DMS153 (cell line): ENCODE measurements at regions not wholly inside any gene's neighbourhood (a gene's known extent, or its start where the extent isn't known, plus 50 kb on each side); places are given as distances from the start of the nearest gene placed in this dataset.

Source experiments
- DNase-seq: peaks from one replicate; lab custom pipeline; 2025; lab: John Stamatoyannopoulos, UW

- DNase-seq: no peak
Observed at GRCh38 chr5:135248801-135249231, 150.2 kb downstream of the MACROH2A1 start.

- DNase-seq: no peak
Observed at GRCh38 chr5:135246923-135247795, 151.9 kb downstream of the MACROH2A1 start.

- DNase-seq: no peak
Observed at GRCh38 chr5:135246605-135246922, 152.5 kb downstream of the MACROH2A1 start.

- no peak for DNase-seq
Observed at GRCh38 chr5:135245521-135246499, 153.2 kb downstream of the MACROH2A1 start.

GRCh38 chr5:135244620-135245021, 154.4 kb downstream of the MACROH2A1 start:
- DNase-seq: no peak

- no peak for DNase-seq
Observed at GRCh38 chr5:135243556-135244285, 155.3 kb downstream of the MACROH2A1 start.

- DNase-seq: no peak
Observed at GRCh38 chr5:135242866-135243555, 156.0 kb downstream of the MACROH2A1 start.

GRCh38 chr5:135242021-135242865, 156.8 kb downstream of the MACROH2A1 start:
- DNase-seq: no peak

GRCh38 chr5:135241536-135241935, 157.5 kb downstream of the MACROH2A1 start:
- no peak for DNase-seq

GRCh38 chr5:135240781-135241360, 158.2 kb downstream of the MACROH2A1 start:
- DNase-seq: no peak

GRCh38 chr5:135240283-135240633, 158.8 kb downstream of the MACROH2A1 start:
- DNase-seq: no peak

GRCh38 chr5:135239453-135240282, 159.4 kb downstream of the MACROH2A1 start:
- DNase-seq: no peak

GRCh38 chr5:135238622-135239452, 160.2 kb downstream of the MACROH2A1 start:
- DNase-seq: no peak

GRCh38 chr5:135237748-135238103, 161.3 kb downstream of the MACROH2A1 start:
- DNase-seq: no peak

- DNase-seq: no peak
Observed at GRCh38 chr5:135236908-135237747, 161.9 kb downstream of the MACROH2A1 start.

- no peak for DNase-seq
Observed at GRCh38 chr5:135236228-135236907, 162.7 kb downstream of the MACROH2A1 start.
